ENCODE measurements at regions not wholly inside any gene's neighbourhood (a gene's known extent, or its start where the extent isn't known, plus 50 kb on each side); places are given as distances from the start of the nearest gene placed in this dataset.
"Not testable (repeated sequence)": the region's sequence is repeated elsewhere in the genome, so short reads cannot be mapped to it uniquely, and the experiment has no call there.

DNA sequence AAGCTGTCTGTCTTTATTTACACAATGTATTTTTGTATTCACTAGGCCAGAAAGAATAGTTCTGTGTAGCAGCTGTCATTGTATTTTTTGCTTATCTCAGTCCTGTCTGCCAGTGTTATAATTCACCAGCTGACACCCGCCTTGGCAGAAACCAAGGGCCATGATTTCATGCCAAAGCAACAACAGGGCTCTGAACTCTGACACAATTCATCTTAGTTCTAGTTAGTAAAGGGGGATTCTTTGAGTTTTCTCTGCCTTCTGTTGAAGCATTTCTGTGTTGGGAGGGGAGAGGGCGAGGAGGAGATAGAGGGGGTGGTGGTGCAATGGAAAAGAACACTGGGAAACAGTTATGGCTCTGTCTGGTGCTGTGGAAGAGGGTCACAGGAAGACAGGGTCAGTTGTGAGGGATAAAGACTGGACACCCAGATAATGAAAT is 684.6 kb upstream of the MARCKS start:
- DNase-seq, result no peak

DNA sequence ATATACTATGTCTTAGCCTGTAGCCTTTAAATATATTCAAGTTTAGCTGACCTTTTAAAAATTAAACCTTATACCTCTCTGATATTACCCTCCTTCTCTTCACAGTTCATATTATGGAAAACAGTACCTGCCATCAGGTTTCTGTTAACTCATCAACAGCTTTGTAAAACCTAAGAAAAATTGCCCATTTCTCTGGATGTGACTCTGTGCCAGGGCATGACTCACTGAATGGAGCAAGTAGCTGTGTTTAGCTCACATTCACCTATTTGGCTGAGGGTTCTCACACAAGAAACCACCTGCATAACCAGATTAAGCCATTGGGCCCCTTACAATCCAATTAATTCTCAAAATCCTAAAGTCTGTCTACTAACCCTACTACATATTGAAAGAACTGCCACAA is 678.8 kb upstream of the MARCKS start:
- DNase-seq, result no peak

DNA sequence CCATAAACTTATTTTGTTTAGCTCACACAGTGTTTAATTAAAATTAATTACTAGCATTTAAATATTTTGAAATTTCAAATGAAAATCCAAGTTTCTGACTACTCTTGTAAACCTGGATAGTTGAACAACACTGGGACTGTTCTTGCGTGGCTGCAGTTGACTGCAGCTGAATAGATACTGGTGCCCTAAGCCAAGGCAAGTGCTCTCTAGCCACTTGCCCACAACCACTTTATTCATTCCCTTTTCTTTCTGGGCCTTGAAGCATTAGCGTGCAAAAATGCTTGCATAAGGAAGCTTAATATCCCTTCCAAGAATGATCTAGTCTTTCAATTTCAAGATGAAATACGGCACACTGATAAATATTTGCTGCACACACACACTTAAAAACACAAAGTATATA is 676.0 kb upstream of the MARCKS start:
- no peak for DNase-seq

DNA sequence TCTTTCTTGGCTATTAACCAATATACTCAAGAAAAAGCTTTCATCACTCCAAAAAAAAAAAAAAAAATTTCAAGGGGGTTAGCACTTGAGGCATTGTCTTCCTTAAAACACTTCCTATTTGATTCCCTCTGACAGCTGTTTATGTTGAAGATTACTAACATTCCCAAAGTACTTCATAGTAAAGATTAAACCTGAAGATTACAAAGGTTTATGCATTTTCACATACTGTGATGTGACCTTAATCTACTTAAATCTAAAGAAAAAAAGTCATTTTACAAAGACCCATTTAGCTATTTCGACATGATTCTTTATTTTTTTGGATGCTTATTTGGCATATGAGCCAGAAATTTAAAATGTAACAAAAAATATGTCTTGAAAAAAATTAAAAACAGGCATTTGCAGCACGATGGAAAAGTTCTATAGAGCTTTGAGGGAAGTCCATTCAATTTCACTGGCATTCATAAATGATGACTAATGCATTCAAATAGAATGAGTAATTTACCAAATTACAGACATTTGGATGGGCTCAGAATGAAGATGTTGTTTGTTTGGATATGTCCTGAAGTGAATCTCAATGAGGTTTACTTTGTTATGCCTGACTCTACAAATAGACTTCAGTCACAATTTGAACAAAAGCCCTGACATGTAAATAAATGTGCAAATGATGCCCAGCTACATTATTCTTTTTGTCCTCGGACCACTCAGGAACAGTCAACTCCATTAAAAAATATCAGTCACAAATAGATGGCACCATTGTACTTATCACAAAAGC is 674.6 kb upstream of the MARCKS start:
- no peak for DNase-seq

DNA sequence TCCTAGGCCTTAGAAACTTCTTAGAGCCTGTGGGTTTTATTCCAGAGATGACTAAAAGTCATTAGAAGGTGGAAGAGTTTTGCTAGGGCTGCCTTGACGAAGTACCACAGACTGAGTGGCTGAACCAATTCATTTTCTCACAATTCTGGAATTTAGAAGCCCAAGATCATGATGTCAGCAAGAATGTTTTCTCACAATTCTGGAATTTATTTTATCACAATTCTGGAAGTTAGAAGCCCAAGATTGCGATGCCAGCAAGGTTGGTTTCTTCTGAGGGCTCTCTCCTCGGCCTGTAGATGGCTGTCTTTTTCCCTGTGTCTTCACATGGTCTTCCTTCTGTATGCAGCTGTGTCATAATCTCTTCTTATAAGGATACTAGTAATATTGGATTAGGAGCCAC is 672.9 kb upstream of the MARCKS start:
- DNase-seq, result no peak

DNA sequence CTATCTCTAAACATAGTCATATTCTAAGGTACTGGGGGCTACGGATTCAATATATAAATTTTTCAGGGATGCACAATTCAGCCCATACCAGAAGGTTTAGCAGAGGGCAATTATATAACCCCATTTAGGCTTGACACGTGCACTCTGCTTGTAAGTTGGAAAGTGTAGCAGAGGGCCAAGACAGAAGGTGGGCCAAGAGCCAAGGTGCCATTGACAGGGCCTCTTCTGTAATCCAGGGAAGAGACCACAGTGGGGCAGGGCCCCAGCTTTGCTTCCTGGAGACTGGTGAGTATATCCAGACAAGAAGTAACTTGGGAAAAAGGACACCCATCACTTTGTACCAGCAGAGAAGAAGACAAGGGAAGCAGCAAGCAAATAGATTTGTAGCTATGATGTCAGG is 672.4 kb upstream of the MARCKS start:
- no peak for DNase-seq

DNA sequence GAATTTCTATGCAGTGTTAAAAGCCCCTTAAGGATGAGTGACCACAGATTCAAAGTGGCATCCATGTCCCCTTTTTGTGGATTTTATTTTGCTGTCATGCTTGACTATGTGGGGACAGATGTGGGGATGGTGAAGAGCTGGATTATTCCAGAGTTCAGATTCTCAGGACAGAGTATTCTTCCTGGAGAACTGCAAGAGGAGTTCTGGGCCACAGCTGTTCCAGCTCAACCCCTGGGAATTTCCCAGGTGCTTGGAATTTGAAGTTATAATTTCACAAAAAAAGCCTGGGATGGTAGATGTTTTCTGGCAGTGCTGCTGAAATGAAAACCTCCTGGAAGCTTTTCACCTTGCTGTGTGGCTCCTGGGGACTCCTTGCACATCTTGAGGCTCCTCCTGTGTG is 671.8 kb upstream of the MARCKS start:
- DNase-seq, result no peak

DNA sequence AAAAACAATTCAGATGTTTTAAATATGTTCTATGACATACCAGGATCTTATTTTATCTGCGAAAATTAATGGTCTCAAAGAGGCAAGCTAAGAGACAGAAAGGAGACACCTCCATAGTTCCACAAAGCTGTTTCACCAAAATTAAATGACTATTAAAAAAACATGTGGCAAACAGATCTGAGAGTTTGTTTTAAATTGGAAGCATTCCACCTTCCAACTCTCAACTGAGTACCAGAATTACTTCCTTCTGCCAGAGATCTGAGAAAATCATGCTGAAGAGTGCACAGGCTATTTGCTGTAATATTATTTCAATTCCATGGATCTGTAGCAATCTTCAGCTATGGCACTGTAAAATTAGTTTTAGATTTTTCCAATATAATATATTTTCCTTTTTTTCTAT is 669.5 kb upstream of the MARCKS start:
- no peak for DNase-seq

DNA sequence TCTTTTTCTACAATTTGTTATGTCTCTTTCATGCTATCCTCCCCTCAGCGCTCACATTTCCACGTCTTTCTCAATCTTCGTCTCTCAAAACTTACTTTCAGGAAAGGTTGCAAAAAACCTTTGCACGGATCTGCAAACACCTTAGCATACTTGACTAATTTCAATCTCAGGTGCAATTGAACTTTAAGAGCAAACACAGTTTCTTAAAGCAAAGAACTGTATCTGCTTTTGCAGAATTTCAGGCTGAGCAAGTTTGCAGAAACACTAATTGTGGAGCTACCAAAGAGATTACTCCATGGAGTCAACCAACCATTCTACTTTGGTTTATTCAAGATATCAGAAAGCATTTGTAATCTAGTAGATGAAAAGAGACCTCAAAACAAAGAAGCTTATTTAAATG is 668.2 kb upstream of the MARCKS start:
- no peak for DNase-seq

DNA sequence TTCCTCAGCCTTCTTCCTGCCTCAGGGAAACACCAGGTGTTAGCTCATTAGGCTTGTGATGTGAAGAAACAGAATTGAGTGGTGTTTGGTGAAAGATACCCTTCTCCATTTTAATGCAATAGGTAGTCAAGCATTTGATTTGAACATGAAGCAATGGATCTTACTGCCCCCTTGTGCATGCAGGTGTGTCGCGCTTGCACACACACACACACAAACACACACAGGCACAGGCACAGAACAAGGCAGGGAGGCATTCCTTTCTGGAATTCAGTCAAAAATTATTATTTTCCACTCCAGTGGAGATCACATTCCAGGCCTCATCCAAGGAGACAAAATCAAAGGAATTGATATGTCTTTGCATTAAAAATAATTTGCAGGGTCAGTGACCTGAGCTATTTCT is 667.0 kb upstream of the MARCKS start:
- no peak for DNase-seq

DNA sequence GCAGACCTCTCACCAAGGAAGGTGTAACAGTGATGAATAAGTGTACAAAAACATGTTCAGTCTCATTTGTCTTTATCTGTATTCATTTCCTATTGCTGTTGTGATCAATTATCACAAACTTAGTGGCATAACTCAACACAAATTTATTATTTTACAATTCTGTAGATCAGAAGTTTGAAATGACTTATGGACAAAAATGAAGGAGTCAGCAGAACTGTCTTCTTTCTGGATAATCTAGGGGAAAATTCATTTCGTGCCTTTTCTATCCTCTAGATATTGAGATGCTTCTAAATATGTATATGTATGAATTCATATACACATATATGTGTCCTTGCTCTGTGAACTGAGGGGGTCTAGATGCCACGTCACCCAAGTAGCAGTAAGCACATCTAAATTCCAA is 663.1 kb upstream of the MARCKS start:
- no peak for DNase-seq

DNA sequence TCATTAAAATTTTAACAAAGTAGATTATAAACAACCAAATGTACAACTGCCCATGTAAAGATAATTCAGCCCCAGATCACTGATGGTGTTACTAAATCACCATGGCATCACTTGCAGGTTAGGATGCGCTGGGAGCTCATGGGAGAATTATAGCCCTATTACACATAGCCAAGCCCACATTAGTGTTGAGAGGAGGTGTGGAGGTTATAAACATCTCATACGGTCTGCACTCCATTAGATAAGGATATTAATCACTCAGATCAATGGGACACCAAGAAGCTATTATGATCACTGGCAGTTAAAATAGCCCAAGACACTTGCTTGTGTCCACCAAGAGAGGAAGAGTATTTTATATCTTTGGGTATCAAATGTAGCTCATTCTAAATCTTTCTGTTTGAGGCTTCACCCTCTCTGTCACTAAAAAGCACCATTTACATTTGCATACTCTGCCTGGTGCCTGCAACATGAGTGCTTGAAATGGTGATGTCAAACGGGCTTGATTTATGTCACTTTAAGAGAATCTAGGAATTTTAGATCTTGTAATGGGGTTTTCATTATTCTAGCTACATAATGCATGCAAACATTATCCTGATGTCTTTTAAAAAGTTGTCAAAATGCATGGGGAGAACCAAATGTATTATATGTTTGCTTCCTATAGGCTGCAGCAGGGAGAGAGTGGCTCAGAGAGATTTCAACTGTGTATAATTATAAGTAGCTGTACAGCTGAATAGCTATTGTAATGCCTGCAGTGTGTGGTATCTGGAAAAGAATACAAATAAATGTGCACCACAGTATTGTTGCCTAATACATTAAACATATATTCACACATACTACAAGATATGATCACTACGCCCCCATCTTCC is 654.1 kb upstream of the MARCKS start:
- DNase-seq, result no peak

DNA sequence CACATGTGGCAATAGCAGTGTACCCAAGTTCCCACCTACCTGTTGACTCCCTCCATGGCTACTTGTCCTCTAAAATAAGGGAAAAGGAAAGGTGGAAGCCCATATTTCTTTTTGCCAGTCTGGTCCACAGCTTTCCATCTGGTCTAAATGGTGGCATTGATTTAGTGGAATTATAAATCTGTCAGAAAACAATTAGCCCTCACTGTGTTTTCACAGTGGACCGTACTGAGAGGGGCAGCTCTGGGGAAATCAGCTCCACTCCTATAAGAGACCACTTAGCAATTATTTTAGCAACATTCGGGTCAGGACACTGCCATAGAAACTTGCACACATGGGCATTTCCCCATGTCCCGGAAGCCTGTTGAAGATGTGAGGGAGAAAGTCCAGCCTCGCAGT is 653.4 kb upstream of the MARCKS start:
- no peak for DNase-seq

DNA sequence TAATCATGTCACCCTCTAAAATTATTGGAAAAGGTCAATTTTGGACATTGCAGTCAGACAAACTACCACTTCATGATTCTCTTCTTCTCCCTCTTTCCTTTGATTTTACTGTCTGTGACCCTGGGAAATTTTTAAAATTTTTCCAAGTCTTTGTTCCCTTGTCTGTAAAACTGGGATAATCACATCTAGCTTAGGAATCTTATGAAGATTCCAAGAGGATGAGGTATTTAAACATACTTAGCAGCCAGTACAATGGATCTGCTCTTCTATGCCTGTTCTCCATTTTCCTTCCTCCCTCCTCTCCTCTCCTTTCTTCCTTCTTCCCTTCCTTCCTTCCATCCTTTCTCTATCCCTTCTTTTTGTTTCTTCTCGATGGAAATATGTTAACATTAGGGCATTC is 651.6 kb upstream of the MARCKS start:
- DNase-seq, result no peak

DNA sequence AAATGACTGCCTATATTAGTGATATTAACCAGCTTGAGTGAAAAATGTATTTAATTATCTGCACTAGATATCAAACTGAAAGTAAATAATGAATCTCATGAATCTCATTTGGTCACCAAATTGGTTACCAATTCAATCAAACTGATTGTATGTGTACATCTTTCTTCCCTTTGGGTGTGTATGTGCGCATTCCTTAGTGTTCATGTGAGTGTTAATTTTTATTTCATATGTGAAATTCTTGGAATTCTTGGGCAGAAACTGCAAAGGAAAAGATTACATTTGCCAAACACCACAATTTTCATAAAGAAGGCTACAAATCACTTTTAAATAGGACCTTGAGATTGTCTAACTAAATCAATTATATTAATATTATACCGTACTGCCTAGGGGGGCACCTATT is 648.4 kb upstream of the MARCKS start:
- no peak for DNase-seq

DNA sequence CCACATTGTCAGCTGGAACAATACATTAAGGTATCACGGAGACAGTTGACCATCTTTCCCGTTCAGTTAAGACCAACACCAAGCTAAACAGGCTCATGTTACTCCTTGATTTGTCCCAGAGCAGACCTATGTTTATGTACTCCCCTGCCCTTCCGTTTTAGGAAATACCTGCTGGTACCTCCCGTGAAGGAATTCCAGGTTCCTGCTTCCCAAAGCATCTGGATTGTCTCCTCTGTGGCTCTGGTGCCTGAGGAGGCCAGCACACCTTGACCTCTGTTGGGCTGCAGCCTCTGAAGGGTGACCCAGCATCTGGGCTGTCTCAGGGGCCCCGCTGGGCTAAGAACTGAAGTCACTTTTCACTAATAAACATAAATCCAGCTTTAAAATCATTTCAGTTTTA is 647.8 kb upstream of the MARCKS start:
- no peak for DNase-seq

DNA sequence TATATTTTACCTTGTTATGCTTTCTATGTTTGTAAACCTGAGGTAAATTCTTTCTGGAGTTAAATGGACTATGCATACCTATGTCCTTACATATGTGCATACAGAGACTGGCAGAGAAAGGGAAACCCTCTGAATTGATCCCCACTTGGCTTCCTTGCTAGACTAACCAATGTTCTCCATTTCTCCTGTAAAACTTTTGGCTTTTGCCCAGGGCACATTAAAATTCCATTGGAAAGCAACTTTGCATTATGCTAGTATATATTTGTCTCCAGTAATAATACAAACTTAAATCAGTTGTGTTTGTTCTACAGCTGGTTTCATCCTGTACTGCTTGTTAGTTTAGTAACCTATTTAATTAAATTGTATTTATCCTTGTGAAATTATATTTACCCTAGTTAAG is 646.0 kb upstream of the MARCKS start:
- no peak for DNase-seq

DNA sequence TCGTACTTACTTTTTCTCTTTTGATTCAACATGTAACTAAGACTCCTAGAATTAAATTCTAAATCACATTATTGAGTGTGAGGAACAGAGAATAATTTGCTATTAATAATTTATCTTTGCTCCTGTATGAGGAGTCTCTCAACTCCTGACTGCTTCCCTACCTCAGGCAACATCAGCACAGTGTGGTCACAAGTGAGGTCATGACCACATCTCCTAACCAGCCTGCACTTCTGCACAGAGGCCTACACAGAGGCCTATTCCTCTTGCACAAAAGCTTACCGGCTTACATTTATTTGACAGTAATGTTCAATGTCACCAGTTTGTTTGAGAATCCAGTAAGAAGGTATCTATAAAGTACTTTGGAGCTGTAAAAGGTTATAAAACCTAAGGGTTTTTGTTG is 637.4 kb upstream of the MARCKS start:
- DNase-seq, result no peak

DNA sequence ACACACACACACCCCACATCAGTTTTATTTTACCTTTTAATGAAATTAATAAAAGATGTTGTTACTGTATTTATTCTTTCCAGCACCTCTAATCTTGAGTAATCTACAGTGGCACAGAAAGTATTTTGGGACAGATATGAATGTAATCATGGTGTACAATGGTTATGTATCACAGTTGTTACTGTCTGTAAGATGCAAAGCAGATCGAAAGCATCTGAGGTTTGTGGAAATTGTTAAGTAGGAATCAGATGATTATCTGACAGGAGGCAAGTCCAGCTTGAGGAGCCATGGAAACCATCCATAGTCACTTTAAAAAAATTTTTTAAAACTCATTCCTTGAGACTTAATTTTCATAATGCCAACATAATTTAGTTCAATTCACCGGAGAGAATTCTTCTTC is 636.3 kb upstream of the MARCKS start:
- no peak for DNase-seq

DNA sequence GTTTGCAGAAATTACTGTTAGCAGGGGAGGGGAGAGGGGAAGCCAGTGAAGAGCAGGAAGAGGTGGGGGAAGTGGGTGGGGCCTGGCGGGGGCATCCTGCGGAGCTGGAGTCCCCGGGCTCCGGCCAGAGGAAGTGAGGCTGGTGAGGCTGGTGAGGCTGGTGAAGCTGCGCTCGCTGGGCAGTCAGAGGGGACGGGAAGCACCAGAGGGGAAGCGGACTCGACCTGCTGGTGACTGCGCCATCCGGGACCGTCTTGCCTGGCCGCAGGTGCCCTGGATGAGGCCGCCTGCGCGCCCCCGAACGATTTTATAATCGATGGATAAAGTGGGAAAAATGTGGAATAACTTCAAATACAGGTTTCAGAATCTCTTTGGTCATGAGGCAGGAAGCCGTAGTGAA is 635.3 kb upstream of the MARCKS start:
- DNase-seq, result no peak

DNA sequence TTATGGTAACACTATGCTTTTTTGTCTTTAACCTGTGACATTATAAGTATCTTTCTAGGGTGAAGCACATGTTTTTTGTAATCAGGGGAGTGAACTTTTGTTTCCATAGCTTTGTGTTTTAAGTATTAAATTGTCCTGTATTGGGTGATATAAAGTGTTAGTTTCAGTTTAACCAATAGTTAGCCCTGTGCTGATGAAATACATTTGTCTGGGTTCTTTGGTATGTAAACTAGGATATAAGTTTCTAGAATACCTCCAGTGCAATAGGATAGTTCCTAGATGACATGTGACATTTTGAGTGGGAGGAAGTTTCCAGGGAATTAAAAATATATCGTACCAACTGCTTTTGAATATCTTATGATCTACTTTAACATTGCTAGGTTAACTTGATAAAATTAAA is 611.0 kb upstream of the MARCKS start:
- no peak for DNase-seq

DNA sequence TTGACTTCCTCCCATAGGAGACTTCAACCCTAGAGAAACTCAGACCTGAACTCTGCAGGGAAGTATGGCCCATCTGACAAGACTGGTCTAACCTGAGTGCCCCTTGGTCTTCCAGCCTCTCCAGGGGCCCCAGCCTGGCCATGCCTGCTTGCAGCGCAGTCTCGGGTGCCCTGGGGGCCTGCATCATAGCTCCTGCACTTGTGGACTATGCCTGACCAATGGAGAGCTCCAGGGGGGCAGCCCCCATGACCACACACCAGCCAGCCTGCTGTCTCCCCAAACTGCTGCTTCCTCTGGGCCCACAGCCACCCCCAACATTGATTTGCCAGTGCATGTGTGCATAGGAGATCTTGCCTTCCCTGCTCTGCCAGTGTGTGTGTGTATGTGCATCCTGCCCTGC is 608.6 kb upstream of the MARCKS start:
- no peak for DNase-seq

DNA sequence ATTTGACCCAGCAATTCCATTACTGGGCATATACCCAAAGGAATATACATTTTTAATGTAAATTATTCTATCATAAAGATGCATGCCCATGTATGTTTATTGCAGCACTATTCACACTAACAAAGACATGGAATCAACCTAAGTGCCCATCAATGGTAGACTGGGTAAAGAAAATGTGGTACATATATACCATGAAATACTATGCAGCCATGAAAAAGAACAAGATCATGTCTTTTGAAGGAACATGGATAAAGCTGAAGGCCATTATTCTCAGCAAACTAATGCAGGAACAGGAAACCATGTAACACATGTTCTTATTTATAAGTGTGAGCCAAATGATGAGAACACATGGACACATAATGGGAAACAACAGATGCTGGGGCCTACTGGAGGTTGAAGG is 603.0 kb upstream of the MARCKS start:
- not testable (repeated sequence) for DNase-seq

DNA sequence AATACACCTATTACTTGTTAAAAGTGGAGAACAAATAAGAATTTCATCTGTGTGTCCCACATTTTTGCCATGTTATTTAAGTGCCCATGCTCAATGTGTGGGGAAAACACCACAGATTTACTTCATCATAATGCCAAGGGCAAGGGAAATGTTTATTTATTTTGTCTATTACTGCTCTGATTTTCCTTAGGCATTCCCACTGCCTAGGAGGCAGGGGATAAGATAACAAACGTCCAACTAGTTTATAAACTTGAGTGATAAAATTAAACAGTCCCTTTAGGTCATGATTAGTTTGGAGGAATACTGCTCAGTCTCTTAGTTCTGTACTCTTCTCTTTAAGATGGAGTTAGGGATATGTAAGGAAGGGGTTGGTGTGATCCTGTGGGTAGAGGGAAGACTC is 598.4 kb upstream of the MARCKS start:
- DNase-seq, result no peak

DNA sequence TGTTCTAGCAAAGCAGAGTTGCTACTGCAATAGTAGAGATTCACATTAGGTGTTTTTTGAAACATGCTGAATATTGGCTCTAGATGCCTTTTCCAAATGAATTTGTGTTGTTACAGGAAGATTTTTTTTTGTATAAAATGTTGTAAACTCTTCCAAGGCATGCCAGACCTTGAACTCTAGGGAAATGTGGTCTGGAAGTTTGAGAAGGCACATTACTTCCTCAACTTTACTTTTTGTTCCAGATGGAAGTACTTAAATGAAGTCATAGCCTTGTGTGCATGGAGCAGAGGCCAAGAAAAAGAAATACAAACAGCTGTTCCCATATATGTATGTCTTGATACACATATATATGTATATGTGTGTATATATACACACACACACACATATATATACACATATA is 585.7 kb upstream of the MARCKS start:
- DNase-seq, result no peak
